Mesenteric fat pad (tissue), 1 donor: ENCODE measurements at regions not wholly inside any gene's neighbourhood (a gene's known extent, or its start where the extent isn't known, plus 50 kb on each side); places are given as distances from the start of the nearest gene placed in this dataset.

Experiments used
- DNase-seq: peaks from one replicate; pipeline ENCODE4 v3.0.0-alpha.2; 2020; ENCODE audit warnings: low spot score
- donor health status: DM: yes; HTN: yes; CAD: no.

DNA sequence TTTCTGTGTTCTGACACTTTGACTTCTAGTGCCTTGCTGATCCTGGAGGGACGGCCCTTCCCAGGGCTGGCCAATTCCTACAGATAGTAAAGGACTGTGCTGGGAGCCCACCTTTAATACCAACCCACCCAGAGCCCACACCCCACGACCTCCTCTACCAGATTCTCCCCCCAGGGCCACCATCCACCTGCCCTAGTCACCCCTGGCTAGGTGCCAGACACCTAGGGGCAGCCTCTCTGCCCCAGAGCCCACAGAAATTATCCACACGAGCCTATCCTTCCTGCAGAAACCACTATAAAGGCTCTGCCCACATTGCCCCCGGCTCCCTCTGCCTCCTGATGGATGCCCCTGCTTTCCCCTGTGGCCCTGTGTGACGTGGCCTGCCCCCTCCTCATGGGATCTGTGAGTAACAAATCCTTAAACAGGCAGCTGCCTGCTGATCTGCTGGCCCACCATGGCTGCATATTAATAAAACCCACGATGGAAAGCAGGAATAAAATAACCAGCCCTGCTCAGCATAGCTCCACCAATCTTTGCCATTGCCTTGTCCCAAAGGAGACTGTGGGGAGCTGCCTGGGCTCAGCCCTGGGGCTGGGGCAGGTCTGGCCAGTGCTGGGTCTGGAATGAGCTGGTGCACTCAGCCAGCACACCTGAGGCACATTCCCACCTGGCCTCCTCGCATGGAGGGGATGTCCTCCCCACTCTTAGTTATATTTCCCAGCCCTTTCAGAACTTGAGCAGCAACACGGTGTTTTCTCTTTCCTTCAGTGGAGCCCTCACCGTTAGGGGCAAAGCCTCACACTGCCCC, 488.5 kb downstream of the NPHP4 start:
- no peak for DNase-seq

GRCh38 chr1:5502311-5503194, 489.7 kb downstream of the NPHP4 start:
- DNase-seq: no peak

DNA sequence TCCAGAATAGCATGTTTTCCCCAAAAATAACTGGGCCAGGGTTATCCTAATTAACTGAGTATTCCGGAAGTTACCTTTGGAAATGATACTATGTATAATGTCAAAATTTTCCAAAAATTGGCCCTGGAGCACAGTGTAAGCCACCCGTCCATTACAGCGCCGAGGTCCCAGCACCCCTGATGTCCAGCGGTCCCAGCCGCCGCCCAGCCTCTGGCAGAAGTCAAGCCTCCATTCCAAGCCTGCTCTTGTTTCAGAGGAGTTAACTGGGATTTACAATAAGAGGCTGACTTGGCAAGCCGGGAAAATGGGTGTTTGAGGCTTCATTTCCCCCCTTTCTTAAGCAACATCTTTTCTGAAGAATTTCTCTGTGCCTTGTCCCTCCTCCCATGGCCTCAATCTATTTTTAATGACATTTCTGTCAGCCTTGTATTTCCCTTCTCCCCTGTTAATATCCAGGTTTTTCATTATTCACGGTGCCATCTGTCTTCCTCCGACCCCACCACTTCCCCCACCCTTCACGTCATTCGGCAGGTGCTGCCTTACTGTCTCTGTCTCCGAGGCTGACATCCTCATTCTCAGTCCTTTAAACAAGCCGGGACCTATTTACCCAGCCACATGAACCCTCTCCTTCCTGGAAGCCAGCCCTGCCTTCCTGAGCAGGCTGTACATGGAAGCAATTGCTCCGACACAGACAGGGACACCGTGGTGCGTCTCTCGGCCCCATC, 490.9 kb downstream of the NPHP4 start:
- no peak for DNase-seq

- DNase-seq: no peak
These were observed 491.7 kb downstream of the NPHP4 start for GRCh38 chr1:5500541-5500940.

DNA sequence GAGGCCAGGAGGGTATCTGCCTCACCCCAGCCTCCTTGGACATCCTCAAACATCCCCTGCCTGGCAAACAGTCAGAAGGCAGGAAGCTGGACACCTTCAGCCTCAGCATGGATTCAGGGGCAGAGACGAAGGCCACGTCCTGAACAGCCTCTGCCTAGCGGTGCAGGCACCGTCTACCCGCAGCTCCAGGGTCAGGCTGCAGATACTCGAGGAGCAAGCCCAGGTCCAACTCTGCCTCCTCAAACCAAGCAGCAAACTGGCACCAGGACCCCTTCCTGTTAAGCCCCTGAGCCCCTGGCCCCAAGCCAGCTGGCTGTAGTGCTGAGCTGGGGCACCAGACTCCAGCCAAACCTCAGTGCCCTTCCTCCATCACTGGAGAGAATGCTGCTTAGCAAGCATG, 494.7 kb downstream of the NPHP4 start:
- DNase-seq: no peak

GRCh38 chr1:5495596-5496410, 496.4 kb downstream of the NPHP4 start:
- DNase-seq: no peak

DNA sequence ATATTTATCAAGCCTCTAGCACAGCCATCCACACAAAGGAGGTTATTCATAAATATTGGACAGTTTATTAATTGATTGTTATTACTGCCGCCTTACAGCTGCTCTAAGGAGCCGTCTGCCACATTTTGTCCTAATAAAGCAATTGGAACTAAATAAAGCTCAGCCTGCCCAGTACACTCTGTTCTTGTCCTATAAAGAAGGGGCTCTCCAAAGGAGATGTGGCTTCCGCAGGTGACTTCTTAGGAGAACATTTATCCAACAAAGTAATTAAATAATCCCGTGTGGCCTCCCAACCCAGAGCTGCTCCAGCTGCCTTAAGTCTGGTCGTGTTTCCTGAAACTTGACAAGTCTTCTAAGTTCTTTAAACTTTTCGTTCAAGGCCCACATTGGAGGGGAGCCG, 497.7 kb downstream of the NPHP4 start:
- no peak for DNase-seq

DNA sequence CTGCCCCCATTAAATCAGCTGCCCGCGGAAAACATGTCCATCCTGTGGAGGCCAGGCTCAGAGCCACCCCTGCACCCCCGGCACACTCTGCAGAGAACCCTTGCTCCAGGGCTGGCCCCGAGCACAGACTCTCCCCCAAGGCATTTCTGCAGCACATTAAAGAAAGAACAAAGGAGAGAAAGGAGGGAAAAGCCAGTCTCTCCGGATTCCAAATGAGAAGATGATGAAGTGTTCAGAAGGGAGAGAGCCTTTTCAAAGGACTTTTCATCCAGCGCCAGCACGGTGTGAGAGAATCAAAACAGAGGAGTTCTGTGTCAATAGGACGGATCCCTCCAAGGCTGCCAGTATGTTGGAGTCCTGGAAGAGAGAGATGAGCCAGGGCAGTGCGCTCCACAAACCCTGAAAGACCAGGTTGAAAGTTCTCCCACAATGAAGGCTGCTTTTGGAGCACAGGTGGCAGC, 498.3 kb downstream of the NPHP4 start:
- no peak for DNase-seq

GRCh38 chr1:5493275-5493674, 498.9 kb downstream of the NPHP4 start:
- DNase-seq: no peak

DNA sequence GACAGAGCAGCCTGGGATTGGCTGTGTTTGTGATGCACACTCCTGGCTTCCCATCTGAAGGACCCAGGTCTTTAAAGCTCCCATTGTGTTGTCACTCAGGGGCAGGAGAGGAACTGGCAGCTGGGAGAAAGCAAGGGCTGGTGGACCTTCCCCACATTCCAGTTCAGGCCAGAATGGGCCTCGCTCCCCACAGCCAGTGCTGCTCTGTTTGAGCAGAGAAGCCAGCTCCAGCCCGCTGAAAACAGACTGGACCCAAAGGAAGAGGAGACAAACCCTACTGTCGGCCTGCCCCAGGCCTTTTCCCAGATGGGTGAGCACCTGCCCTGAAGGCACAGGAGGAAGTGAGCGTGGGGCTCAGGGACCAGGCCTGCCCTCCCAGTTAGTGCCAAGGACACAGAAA, 499.4 kb downstream of the NPHP4 start:
- DNase-seq: no peak

DNA sequence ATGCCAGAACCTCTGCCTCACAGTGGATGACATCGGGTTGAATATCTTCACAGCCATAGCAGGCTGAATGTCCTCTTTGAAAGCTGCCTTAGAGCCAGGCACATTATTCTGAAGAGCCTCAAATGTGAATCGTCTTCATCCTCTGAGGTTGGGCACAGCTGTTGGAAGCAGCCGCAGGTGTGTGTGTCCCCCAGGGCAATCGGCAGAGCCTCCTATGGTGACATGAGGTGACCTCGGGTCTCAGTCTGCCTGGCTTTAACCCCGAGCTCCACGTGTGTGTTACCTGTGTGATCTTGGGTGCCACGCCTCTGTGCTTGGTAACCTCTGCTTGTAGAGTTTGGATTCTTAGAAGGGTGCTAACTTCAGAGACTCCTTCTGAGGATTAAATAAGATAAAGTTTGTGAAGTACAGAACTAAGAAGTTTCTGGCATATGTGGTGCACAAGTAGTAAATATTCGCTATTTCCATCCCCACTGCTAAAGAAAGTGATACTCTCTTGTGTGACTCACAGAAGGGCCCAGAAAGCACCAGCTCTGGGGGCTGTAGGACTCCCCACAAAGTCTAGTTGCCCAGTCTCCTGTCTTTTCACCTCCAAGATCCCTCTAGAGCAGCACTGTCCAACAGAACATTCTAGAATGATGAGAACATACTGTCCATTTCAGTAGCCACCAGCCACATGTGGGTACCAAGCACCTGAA, 500.9 kb downstream of the NPHP4 start:
- DNase-seq: no peak

- DNase-seq: no peak
These were observed 501.6 kb downstream of the NPHP4 start for GRCh38 chr1:5490635-5491034.

GRCh38 chr1:5488448-5488847, 503.8 kb downstream of the NPHP4 start:
- DNase-seq: no peak

DNA sequence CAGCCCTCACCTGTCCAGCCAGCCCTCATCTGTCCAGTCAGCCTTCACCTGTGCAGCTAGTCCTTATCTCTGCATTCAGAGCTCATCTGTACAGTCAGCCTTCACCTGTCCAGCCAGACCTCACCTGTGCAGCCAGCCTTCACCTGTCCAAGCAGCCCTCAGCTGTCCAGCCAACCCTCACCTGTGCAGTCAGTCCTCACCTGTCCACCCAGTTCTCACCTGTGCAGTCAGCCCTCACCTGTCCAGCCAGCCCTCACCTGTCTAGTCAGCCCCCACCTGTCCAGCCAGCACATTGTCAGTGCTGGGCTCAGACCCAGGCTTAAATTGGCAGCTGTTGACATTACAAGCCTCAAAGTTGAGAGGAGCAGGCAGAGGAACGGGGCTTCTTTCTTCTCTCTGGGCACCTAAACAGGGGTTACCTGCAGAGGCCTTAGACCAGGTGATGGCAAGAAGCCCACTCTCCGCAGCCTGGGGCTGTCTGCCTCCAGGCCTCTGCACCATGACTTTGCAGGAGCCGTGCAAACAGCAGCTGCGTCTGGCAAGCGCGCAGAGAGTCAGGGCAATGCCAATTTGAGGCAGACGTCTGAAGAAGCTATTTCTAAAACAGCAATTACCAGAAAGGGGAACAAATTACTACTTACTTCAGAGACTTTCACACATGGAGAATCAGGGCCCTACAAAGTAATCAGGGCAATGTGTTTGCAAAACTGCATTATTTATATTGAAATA, 506.1 kb downstream of the NPHP4 start:
- no peak for DNase-seq

DNA sequence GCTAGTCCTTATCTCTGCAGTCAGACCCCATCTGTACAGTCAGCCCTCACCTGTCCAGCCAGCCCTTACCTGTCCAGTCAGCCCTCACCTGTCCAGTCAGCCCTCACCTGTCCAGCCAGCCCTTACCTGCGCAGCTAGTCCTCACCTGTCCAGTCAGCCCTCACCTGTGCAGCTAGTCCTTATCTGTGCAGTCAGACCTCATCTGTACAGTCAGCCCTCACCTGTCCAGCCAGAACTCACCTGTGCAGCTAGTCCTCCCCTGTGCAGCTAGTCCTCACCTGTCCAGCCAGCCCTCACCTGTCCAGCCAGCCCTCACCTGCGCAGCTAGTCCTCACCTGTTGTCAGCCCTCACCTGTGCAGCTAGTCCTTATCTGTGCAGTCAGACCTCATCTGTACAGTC, 506.8 kb downstream of the NPHP4 start:
- no peak for DNase-seq

- no peak for DNase-seq
These were observed 507.6 kb downstream of the NPHP4 start for GRCh38 chr1:5484451-5485165.

- no peak for DNase-seq
These were observed 510.3 kb downstream of the NPHP4 start for GRCh38 chr1:5481889-5482288.

DNA sequence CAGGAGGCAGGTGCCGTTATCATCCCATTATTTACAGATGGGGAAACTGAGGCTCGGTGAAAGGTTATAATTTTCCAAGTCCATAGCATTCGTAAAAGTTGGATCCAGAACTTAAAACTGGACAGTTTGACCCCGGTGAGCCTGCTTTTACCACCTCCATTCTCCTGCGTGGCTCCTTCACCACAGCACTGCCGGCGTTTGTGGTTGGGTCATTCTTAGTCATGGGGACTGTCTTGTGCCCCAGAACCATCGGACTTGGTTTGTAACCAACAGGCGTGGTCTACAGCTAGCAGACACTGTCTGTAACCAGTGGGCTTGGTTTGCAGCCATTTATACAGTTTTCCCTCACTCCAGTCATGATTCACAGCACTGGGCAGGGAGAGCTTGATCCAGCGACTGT, 511.3 kb downstream of the NPHP4 start:
- DNase-seq: no peak
